ENCODE measurements at regions not wholly inside any gene's neighbourhood (a gene's known extent, or its start where the extent isn't known, plus 50 kb on each side); places are given as distances from the start of the nearest gene placed in this dataset.

GRCh38 chr4:82260632-82261031 lies 113.2 kb downstream of the HNRNPD start:
- no peak for TF ChIP-seq CTCF (IDR thresholded peaks at IDR 0.05)
- Histone ChIP-seq H3K27ac (no peak overlapping the region), H3K27me3 (no peaks in the 10 kb centered on the region), H3K4me3 (no peak overlapping the region), H3K36me3 (no peaks in the 10 kb centered on the region), H3K9me3 (no peaks in the 10 kb centered on the region), H3K4me1 (no peaks in the 10 kb centered on the region)
- DNase-seq (no peak), ATAC-seq (no peak)
- intact Hi-C loops (cut with DNase I) = no loop called here

- H3K4me1 ChIP-seq = no peaks in the 10 kb centered on the region
- DNase-seq (no peak), ATAC-seq (no peak)
- H3K27me3 ChIP-seq = no peaks in the 10 kb centered on the region
- H3K27ac ChIP-seq = no peak overlapping the region
- H3K4me3 ChIP-seq = no peak overlapping the region
- intact Hi-C loops (cut with DNase I) = no loop called here
- no peak for TF ChIP-seq CTCF (IDR thresholded peaks at IDR 0.05)
- no peaks in the 10 kb centered on the region for H3K9me3 ChIP-seq
- H3K36me3 ChIP-seq = no peaks in the 10 kb centered on the region
Observed at GRCh38 chr4:82256718-82257117, 117.1 kb downstream of the HNRNPD start.

- no peaks in the 10 kb centered on the region for H3K4me1 ChIP-seq
- H3K9me3 ChIP-seq = no peaks in the 10 kb centered on the region
- intact Hi-C loops (cut with DNase I) = no loop called here
- DNase-seq (no peak), ATAC-seq (no peak)
- H3K36me3 ChIP-seq = no peaks in the 10 kb centered on the region
- no peak overlapping the region for H3K27ac ChIP-seq
- H3K27me3 ChIP-seq = no peaks in the 10 kb centered on the region
- H3K4me3 ChIP-seq = no peak overlapping the region
- TF ChIP-seq CTCF (IDR thresholded peaks at IDR 0.05) = no peak
Observed at GRCh38 chr4:82255657-82256056, 118.1 kb downstream of the HNRNPD start.

GRCh38 chr4:82248903-82249632 lies 124.7 kb downstream of the HNRNPD start:
- no peak for TF ChIP-seq CTCF (IDR thresholded peaks at IDR 0.05)
- Histone ChIP-seq H3K27ac (no peak overlapping the region), H3K36me3 (no peaks in the 10 kb centered on the region), H3K27me3 (no peaks in the 10 kb centered on the region), H3K4me3 (no peak overlapping the region), H3K4me1 (no peaks in the 10 kb centered on the region), H3K9me3 (no peaks in the 10 kb centered on the region)
- DNase-seq (no peak), ATAC-seq (no peak)
- intact Hi-C loops (cut with DNase I) = no loop called here

- Histone ChIP-seq H3K4me3 (no peak overlapping the region), H3K4me1 (no peaks in the 10 kb centered on the region), H3K27me3 (no peaks in the 10 kb centered on the region), H3K9me3 (no peaks in the 10 kb centered on the region), H3K27ac (no peak overlapping the region), H3K36me3 (no peaks in the 10 kb centered on the region)
- ATAC-seq = no peak
- no peak for TF ChIP-seq CTCF (IDR thresholded peaks at IDR 0.05)
- intact Hi-C loops (cut with DNase I) = no loop called here
- no peak for DNase-seq
Observed at GRCh38 chr4:82247629-82248028, 126.2 kb downstream of the HNRNPD start.
